CD4-positive, alpha-beta T cell treated with Interleukin-15 for 4 hours (primary cell): ENCODE measurements at regions not wholly inside any gene's neighbourhood (a gene's known extent, or its start where the extent isn't known, plus 50 kb on each side); places are given as distances from the start of the nearest gene placed in this dataset.

Experiments used
- DNase-seq: peaks from one replicate; pipeline ENCODE4 v3.0.0-alpha.2; 2020; ENCODE audit warnings: low spot score

DNA sequence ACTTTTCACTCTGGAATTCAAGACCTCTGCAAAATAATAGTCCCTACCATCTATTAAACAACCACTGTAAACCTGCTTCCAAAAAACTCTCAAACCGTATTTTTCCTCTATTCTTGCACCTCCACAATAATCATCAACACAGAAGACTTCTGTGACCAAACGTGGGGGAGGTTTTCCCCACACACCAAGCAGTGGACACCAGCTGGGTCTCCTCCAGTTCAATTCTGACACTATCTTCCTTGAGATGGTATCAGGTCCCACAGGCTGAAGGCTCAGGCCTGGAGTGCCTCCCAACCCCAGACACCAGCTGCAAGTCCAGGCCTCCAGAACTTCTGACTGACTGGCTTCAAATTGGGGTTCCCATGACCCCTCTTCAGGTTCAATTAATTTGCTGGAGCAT, 89.6 kb upstream of the RAP2B start:
- DNase-seq = no peak

DNA sequence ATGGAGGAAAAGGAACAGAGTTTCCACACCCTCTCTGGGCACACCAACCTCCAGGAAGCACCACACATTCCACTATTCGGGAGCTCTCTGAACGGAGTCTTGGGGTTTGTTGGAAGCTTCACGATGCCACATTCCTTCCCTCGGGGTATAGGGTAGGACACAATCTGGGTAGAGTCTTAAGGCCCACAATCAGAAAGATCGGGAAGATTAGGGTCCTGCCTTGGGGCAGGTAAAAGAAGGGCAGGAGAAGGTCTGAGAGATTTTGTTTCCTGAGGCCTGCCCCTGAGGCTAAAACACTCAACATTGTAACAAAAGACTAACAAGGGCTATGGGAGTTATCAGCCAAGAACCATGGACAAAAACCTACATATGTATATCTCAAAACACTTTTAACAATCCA, 89.2 kb upstream of the RAP2B start:
- DNase-seq = no peak

DNA sequence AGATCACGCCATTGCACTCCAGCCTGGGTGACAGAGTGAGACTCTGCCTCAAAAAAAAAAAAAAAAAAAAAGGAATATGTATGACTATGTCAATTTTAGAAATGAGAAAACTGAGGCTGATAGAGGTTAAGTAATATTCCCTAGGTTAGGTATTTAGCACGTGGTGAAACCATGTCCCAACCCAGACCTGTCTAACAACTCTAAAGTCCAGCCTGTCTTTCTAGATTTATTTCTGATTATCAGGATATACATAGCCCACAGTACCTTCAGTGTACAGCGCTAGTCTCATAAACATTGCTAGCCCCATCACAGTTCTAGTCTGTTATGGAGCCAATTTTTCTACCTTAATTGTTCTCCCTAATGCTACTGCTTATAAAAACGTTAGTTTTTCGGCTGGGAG, 88.4 kb upstream of the RAP2B start:
- DNase-seq = no peak

GRCh38 chr3:153078826-153079225, 83.2 kb upstream of the RAP2B start:
- DNase-seq = no peak

GRCh38 chr3:153079386-153079785, 82.6 kb upstream of the RAP2B start:
- no peak for DNase-seq

DNA sequence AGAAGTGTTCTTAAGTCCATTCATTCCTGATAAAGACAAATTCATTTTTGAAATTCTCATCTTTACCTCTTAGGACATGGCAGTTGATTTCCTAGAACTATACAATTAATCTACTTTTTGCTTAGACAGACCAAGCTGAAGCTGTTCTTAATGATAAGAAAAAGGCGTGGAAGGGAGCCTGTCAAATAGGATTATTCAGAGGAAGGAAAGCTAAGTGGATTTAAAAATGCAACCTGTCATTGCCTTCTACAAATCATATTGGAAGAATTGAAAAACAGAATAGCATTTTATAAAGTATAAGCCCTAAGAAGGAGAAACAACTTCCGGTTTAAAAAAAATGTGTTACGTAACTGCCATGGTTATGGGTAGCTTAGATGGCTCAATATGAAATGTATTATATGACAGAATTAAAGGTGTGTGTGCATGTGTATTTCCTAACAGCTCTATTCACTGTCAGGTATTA, 81.2 kb upstream of the RAP2B start:
- no peak for DNase-seq

GRCh38 chr3:153084431-153084830, 77.6 kb upstream of the RAP2B start:
- no peak for DNase-seq

- no peak for DNase-seq
Measured at GRCh38 chr3:153087595-153088566, 74.1 kb upstream of the RAP2B start.

- DNase-seq = no peak
Measured at GRCh38 chr3:153089620-153090019, 72.4 kb upstream of the RAP2B start.

- no peak for DNase-seq
Measured at GRCh38 chr3:153090973-153091372, 71.1 kb upstream of the RAP2B start.

DNA sequence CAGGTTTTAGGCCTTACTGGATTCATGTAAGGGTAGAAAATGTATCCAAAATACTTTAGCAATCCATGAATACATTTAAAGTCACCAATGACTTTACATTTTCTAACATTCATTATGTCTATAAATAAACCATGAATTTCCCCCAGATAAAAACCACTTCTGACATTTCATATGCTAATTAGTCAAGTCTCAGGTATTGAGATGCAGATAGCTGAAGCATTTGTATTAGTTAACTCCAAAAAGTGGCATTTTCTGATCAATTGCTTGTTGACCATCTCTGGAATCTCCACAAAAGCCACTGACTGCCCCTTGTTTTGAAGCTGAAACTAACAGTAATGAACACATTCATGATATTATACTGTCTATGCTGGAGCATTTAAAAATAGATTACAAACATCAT, 68.4 kb upstream of the RAP2B start:
- DNase-seq = no peak

DNA sequence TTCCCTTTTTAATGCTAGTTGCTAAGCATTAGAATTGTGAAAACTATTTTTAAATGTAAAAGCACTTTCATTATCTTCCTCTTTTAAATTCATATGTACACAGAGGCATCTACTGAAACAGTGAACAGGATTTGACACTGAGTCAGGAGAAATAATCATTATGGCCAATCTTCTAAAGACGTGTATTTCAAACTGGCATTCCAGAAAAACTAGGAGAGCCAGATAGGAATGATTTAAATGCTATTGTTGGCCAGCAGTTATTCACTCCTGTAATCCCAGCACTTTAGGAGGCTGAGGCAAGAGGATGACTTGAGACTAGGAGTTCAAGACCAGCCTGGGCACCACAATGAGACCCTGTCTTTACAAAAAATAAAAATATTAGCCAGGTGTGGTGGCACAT, 67.6 kb upstream of the RAP2B start:
- DNase-seq = no peak

DNA sequence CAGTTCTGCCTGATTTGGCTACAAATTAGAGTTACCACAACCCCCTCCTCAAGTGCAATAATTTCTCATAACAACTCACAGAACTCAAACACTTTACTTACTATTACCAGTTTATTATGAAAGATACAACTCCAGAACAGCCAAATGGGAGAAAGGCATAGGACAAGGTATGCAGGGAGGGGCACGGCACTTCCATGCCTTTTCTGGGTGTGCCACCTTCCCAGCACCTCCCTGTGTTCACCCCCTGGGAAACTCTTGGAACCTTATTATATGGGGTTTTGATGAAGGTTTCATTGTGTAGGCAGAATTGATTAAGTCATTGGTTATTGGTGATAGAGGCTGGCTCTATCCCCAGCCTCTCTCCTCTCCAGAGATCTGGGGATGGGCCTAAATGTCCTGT, 66.6 kb upstream of the RAP2B start:
- DNase-seq = no peak

DNA sequence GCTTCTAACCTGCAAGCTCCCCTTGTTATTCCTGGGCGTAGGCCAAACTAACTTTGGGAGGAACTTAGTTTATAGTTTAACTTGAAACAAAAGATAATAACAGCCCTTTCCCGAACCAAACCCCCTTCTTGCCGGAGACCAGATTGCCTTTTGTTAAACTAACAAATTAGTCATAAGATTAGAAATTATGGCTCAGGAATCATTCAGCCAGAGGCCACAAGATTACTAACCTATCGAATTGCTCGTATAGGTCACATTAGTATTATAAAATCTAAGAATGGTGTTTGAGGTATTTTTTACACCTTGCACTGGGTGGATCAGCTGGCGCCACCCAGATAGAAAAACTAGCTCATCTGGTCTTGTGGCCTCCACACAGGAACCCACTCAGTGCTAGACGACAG, 65.3 kb upstream of the RAP2B start:
- no peak for DNase-seq

DNA sequence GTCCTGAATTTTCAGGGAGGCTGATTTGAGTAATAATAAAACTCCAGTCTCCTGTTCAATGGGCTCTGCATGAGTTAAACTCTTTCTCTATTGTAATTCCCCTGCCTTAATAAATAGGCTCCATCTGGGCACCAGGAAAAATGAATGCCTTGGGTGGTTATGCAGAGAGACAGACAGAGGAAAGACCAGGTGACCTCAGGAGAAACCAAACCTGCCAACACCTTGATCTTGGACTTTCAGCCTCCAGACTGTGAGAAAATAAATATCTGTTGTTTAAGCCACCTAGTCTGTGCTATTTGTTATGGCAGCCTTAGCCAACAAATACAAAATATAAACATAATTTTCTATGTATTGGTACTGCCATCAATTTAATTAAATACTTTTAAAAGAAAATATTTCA, 64.8 kb upstream of the RAP2B start:
- DNase-seq = no peak

DNA sequence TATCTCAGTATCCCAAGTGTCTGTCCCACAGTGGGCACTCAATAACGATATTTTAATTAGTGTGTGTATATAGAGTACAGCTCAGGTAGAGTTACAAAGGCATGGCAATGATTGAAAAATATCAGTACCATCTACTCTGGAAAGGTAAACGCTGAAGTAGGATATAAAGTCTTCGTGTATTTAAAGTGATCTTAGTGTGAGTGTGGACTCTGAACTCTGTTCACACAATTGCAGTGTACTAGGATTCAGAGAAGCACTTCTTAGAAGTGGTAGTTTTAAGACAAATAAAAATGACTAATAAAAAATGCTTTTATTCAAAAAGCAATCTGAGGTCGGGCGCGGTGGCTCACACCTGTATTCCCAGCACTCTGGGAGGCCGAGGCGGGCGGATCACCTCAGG, 62.9 kb upstream of the RAP2B start:
- no peak for DNase-seq

DNA sequence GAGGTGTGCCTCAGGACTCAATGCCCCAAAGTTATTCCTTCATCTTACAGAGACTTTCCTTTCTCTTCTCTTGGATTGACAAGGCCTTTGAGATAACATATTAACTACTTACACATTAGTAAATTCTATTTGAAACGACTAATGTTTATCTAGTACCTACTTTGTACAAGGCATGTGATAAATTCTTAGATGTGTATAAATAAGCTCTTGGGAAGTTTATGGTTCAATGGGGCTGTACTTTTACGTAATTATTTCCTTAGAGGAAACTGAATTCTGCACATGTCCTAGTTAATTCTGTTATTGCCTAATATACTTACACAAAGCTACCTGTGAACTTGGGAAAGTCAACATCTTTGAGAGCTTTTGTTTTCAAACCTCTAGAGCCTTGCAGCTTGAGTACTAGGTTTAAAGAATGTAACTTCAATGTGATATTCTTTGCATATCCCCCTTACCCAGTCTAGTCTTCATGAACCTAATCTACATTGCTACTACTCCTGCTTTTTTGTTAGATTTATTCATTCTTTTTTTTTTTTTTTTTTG, 58.5 kb upstream of the RAP2B start:
- DNase-seq = no peak

GRCh38 chr3:153110041-153110440, 52.0 kb upstream of the RAP2B start:
- DNase-seq = no peak

- no peak for DNase-seq
Measured at GRCh38 chr3:153111016-153111415, 51.0 kb upstream of the RAP2B start.
